GDM1 (cell line): ENCODE measurements at regions not wholly inside any gene's neighbourhood (a gene's known extent, or its start where the extent isn't known, plus 50 kb on each side); places are given as distances from the start of the nearest gene placed in this dataset.
"Not testable (repeated sequence)": the region's sequence is repeated elsewhere in the genome, so short reads cannot be mapped to it uniquely, and the experiment has no call there.

ENCODE experiments used
- DNase-seq: peaks from one replicate; lab custom pipeline; 2025; lab: John Stamatoyannopoulos, UW

DNA sequence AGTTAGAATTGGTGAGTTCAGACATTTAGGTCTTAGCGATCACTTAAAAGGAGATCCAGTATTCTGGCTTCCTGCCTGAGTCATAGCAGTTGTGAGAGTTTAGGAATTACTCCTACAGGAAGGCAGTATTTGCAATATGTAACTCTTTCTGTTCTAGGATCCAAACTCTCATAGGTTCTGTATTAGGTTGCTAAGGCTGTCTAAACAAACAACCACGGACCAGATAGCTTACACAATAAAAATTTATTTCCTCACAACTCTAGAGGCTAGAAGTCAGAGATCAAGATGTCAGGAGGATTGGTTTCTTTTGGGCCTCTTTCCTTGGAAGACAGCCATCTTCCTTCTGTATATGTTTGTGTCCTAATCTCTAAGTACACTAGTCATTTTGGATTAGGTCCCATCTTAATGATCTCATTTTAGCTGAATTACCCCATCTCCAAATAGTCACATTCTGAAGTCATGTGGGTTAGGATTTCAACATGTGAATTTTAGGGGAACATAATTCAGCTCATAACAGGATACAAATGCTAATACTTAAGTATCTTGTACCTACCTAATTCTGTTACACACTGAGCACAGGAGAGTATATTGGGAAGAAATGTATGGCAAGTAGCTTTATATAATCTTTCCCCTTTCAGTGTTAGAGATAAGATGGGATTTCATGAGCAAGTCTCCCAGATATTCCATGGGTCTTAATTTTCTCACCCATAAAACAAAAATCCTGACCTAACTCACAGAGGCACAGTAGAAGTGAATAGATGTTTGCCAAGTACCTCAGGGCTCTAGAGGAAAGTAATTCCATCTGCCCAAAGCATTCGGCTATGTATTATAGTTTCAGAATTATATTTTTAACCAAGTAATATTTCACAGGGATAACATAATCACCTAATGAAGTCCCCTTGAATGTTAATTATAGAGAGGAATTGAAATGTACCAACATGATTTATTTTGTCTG, 144.4 kb downstream of the PTBP2 start:
- DNase-seq, result no peak

DNA sequence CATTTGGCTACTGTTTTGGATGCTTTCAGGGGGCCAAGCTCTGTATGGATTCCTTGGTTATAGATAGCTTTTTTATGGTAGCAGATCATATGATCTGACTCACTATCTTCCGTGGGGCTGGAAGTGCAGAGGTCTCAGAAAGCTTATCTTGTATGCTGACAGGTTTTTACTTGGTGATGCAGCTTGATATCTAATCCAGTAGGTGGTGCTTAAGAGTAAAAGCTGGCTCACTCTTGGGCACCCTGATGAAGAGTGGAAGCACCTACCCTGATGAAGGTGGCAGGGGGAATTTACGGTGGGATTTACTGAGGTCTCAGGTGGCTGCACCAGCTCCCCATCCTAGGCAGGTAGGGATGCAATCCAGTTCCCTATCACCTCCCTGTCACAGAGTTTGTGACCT, 151.2 kb downstream of the PTBP2 start:
- no peak for DNase-seq

DNA sequence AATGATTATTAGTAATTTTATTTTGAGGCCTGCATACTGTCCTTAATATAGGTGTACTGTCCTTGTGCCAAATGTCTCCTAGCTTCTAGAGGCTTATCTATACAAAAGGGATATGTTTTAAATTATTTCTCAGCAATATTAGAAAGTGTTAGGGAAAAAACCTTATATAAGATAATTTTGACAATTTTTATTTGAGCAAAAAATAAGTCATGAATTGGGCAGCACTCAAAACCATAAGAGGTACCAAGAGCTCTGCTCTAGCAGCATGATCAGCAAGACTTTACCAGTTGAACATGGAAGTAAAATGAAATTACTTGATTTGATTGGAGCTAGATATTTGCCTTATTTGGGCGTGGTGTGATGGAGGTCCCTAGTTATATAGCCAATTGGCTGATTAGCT, 157.1 kb downstream of the PTBP2 start:
- DNase-seq, result no peak

DNA sequence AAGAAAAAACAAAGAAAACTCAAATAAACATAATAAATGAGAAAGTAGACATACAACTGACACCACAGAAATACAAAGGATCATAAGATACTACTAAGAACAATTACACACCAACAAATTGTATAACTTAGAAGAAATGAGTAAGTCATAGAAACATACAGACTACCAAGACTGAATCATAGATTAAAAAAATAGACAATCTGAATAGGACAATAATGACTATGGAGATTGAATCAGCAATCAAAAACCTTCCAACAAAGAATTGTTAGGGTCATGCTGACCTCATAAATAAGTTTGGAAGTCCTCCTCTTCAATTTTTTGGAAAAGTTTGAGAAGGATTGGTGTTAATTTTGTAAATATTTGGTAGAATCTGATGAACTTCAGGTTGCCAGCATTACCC, 159.0 kb downstream of the PTBP2 start:
- DNase-seq, result no peak

DNA sequence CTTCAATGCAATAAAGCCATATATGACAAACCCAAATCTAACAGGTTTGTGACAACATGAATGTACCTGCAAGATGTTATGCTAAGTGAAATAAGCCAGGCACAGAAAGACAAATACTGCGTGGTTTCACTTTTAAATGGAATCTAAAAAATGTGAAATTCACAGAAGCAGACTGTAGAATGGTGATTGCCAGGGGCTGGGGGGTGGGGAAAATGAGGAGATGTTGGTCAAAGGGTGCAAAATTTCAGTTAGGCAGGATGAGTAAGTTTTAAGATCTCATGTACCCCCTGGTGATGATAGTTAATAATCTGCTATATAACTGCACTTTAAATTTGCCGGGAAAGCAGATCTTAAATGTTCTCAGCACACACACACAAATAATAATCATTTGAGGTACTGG, 160.5 kb downstream of the PTBP2 start:
- no peak for DNase-seq

DNA sequence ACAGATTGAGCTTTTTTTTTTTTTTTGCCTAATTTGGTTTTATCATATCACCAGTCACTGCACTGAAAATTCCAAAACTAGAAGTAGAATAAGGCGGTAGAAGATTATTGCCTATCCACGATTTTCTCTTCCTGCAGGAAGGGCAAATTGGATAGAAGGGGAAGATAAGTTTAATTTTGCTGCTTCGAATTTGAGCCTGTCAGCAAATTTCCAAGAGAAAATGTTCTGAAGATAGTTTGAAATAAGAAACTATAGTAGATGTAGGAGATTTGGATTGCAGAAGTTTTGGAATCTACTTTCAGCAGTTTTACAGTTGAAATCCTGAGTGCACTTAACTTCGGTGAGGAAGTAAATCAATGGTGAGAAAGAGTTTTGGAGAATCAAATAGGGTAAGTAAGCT, 164.9 kb downstream of the PTBP2 start:
- DNase-seq, result no peak

DNA sequence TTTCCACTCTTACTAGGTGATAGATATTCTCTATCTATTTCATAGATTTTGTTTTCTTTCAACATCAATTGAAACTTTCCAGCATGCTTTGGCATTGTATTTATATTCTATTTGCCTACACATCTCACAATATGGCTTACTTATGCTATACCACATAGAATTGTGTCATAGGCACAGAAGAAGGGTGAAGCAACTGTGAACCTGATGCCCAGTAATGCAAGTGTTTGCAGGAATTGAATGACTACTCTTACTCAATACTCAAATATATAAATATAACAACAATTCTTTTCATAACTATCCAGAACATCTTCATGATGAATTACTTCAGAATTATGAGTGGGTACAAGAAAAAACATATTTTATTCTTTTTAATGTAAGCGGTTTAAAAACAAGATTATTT, 165.9 kb downstream of the PTBP2 start:
- no peak for DNase-seq

DNA sequence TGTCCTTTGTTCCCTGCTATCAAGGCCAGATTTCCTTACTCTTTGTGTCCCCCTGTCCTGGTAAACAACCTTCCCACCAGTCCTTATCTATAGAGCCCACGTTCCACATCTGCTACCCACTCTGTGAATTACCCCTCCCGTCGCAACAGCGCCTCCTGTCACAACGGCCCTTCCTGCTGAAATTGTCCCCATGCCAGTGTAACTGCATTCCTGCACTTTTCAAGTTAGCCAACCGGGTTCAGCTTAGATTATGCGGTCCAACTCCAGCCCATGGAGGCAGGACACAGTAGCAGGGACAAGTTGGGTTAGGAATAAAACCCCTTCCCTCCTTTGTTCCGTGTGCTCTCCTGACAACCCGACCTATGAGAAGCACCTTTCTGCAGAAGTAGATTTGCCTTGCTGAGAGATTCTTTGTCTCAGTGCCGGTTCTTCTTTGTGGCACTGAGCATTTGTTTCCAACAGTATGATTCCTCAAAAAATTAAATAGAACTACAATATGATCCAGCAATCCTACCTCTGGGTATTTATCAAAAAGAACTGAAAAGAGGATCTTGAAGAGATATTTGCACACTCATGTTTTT, 180.3 kb downstream of the PTBP2 start:
- DNase-seq, result no peak

DNA sequence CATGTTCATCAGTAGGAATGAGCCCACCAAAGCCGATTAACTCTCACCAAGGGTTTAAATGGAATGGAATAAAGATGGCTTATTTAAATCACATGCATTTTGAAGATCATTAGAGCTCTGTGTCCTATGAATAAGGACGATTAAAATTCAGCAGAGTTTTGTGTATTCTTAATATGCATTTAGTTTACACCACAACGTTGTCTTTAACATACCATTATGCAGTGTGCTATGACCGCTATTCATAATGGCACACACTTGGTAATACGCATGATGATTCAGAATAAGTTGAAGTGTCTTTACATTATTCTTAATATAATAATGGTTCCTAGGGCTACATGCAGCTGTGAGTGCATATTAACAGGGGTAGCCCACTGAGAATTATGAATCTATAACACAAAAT, 190.7 kb downstream of the PTBP2 start:
- no peak for DNase-seq

DNA sequence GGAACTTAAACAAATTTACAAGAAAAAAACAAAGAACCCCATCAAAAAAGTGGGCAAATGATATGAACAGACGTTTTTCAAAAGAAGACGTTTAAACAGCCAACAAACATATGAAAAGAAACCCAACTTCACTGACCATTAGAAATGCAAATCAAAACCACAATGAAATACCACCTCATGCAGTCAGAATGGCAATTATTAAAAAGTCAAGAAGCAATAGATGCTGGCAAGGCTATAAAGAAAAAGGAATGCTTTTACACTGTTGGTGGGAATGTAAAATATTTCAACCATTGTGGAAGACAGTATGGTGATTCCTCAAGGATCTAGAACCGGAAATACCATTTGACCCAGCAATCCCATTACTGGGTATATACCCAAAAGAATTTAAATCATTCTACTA, 194.1 kb downstream of the PTBP2 start:
- not testable (repeated sequence) for DNase-seq

DNA sequence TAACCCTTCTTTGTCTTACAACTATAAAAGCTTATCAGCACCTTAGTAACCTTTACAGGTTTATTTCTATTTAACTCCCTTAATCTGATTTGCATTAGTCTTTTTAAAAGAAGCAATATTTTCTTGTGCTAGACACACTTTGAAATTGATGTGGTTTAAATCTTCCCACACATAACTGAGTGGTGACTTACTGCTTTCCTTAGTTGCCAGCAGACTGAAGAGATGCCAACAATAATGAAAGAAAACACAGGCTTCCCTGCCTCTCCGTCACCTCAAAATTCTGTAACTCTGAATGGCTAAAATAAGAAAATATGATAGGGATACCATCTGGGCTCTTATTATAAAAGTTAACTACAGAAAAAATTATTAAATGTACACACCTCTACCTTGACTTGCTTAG, 196.8 kb downstream of the PTBP2 start:
- no peak for DNase-seq

DNA sequence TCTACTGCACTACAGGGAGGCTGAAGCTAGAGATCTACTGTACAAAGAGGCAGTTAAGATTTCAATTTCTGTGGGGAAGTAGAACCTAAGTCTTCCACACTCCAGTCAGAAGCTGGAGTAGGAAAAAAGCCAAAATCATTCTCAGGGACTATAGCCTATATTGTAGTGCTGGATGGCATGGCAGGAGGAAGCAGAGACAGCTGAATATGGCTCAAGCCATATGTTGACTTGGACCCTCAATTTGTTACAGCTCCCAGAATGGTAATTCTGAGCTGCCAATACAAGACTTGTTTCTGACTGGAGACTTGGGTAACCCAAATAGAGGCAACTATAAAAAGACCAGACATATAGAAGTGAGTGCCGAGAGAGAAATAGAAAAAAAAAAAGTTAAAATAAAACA, 200.6 kb downstream of the PTBP2 start:
- no peak for DNase-seq

DNA sequence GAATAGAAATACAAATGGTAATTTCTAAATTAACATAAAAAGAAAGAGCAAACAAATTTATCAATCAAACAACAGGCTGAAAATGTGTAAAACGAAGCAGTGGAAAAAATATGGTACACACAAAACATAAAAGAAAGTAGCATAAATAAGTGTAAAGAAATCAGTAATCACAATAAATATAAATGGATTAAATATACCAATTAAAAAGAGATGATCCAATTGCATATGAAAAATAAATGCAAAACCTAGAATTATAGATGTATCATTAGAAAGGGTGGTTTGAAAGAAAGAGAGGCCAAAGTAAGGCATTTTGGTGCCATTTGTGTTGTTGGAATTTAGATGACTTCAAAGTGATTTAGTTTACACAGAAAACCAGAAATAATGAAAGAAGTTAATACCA, 202.2 kb downstream of the PTBP2 start:
- no peak for DNase-seq

DNA sequence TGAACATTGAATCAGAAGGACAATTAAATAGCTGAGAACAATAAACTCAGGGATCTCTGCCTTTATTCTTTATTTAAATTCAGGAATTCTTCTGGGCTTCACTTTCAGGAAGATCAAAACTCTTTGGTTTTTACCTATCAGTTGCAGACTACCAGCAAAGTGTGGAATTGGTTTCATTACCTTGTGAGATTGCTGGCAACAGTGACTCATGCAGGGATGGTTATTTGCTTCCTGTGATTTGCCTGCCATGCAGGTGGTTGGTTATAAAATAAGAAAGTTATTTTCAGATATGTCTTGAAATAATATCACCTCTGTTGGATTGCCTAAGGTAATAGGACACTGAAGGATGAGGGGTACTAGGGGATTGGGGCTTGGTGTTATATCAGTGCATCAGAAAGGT, 204.6 kb downstream of the PTBP2 start:
- no peak for DNase-seq

DNA sequence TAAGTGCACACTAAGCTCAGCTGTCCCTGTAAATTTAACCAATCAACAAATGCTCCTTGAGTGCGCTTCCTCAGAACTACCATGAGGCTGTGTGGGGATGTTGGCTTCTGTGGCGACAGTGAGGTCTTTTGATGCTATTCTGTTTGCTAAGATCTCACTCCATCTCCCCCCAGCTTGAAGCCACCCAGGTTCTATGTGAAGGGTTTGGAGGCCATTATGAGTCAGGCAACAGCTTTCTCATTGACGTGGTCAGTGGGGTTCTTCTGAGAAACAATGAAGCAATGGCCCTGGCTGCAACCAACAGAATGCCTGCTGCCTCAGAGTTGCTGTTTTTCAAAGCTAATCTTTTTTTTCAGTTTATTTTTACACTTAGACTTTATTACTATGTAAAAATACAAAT, 205.5 kb downstream of the PTBP2 start:
- no peak for DNase-seq

DNA sequence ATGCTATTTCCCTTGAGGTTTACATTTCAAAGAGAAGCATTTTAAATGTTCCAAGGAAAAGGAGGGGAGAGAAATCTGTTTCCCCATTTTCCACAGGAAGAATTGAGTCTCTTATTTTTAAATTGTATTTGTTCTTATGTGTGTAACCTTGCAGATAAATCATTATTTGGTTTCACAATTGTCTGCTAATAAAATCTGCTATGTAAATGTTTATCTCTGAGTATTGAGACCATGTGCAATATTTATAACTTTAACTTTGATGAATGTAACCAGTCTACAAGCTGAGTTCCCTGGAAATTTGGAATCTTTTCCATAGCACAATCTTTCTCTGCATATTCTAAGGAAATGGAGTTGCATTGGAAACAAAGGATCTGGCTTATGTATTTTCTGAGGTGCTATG, 209.6 kb downstream of the PTBP2 start:
- DNase-seq, result no peak

DNA sequence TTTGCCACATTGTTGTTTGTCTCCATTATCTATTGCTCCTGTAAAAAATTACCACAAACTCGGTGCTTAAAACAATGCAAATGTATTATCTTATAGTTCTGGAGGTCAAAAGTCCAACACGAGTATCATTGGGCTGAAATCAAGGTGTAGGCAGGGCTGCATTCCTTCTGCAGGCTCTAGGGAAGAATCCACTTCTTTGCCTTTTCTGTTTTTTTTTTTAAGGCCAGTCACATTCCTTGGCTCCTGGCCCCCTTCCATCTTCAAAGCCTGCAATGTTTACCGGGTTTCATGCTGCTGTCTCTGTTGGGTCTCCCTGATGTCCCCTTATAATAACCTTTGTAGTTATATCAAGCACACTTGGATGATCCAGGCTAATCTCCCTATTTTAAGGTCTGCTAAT, 212.7 kb downstream of the PTBP2 start:
- DNase-seq, result no peak

DNA sequence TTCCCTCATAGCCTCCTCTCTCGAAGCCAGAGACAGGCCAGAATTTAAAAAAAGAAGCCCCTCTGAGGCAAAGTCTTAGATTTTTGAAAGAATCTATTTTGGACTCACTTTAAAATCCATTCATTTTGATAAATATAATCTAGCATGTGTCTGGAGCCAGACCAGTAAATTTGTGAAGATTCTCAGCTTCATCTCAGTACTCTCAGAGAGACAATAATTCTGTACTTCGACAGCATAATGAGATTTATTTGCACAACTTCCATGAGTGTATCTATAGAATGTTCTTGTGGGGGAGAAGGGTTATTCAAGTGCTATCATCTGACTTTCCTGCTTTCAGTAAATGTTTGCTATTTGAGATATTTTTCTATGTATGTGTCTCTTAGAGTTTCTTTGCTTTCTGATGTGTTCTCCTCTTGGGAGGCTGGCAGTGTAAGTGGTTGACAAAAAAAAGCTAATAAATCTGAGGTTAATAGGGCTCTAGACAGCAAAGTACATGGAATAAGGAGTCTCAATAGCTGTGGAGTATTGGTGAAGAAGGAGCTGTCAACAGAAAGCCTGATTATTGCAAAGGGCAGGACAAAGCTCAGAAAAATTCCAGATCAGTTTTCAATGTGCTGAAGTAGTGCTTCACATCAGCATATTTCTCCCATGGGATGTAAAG, 223.0 kb downstream of the PTBP2 start:
- no peak for DNase-seq

DNA sequence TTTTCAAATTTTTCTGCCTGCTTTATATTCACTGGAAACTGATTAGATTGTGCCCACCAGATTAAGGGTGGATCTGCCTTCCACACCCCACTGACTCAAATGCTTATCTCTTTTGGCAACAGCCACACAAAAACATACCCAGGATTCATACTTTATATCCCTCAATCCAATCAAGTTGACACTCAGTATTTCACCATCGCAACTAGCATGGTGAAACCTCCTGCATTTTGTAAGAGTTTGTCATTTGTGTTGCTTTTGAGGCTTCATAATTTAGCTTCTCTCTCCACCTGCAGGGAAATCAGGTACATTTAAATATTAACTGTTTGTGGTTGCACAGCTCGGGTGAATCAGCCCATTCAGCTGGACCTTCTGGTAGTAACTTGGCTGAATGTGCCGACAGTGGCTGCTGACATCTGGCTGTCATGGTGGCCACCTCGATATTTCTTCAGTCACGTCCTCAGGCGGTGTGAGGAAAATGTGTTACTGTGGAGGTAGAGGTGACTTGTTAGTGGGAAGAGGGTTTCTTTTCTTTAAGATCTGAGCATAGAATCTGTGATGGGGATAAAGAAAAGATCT, 224.0 kb downstream of the PTBP2 start:
- no peak for DNase-seq

DNA sequence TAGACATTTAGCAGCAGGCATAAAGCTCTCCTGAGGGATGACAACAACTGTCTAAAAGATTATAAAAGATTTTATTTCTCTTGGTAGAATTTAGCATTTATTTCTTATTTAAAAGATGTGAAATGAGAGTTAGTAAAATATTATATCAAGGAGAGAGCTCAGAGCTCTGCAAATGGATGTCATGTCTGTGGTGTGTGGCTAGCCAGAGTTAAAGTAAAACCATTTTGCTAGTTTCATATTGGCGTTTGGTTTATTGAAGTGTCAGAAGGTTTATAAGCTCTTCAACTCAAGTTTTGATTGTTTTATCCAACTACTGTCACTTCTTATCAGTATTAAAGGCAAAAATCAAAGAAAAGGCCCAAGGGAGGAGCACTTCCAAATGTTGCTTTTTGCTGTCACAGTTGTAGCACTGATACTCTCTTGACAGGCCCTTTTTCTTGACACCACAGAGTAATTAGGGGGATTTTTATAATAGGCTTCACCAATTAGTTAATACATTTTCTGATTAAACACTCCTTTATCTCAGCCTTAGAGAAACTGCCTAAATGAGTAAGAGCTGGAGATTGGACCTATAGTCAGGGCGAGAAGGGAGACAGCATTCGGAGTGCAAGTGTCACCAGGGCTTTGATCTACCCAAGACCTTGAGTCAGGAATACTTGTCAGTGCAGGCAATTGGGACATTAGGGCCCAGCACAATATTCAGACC, 233.9 kb downstream of the PTBP2 start:
- DNase-seq, result no peak

DNA sequence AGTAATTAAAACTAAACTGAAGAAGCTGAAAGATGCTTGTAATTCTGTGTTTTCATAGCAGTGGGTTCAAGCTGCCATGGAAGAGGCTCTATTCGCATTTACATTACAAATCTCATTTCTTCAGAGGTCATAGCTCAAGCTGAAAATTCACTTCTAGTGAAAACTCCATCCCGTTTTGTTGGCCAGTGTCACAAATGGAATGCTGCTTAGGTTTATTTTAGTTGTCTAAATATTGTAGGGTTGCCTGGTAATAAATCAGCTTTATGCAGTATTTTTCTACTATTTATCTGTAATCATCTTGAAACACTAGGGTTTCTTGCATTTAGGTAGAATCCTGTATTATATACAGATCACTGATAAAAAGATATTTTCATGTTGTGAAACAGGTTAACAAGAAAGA, 240.6 kb downstream of the PTBP2 start:
- no peak for DNase-seq

DNA sequence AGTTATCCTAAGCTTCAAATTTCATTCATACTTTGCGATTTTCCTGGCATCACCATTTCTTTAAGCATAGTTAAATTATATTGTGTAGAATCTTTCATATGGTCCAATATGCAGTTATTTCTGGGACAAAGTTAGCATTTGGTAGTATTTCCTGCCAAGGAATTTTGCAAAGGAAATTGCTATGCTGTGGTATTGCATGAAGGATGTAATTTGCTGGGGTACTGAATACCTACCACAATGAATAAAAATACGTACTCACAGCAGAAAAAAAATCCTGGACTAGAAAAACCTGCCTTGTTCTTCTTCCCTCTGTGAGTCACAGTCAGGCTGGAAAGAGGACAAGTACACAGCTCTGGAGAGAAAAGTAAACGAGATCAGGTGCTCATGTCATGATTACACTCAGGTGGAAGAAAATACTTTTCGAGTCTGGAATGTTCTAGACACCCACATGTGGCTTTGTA, 241.2 kb downstream of the PTBP2 start:
- no peak for DNase-seq
